Suprapubic skin (tissue), 4 donors: ENCODE measurements at regions not wholly inside any gene's neighbourhood (a gene's known extent, or its start where the extent isn't known, plus 50 kb on each side); places are given as distances from the start of the nearest gene placed in this dataset.

Source experiments
- DNase-seq, 2 donors: peaks; one replicate each; pipeline ENCODE4 v3.0.0-alpha.2; 2019; ENCODE audit warnings: low spot score in 2 of 2
- H3K27ac ChIP-seq: fragments of 200-600 bp; sonication (generic); one replicate; pipeline ENCODE4 v1.5.1; 2019
- H3K27me3 ChIP-seq: fragments of 200-600 bp; sonication (generic); one replicate; pipeline ENCODE4 v1.5.1; 2019
- H3K36me3 ChIP-seq: fragments of 200-600 bp; sonication (generic); one replicate; pipeline ENCODE4 v1.5.1; 2019
- H3K4me1 ChIP-seq: fragments of 200-600 bp; sonication (generic); one replicate; pipeline ENCODE4 v1.5.1; 2019
- H3K4me3 ChIP-seq: fragments of 200-600 bp; sonication (generic); one replicate; pipeline ENCODE4 v1.5.1; 2019; ENCODE audit warnings: mild to moderate bottlenecking
- H3K9me3 ChIP-seq: fragments of 200-600 bp; sonication (generic); one replicate; pipeline ENCODE4 v1.5.1; 2019
- CTCF ChIP-seq, 2 donors: fragments of 200-600 bp in 1 of 2; fragments of 450-650 bp in 1 of 2; sonication (generic) in 1 of 2; IDR thresholded peaks; one replicate each; pipeline ENCODE4 v1.5.1; 2016 to 2019; ENCODE audit warnings: antibody characterized with exemption in 2 of 2, mild to moderate bottlenecking in 1 of 2, moderate library complexity in 1 of 2
- EP300 ChIP-seq: sonication (generic); formaldehyde crosslinking; IDR thresholded peaks from one replicate; pipeline ENCODE4 v1.6.1; 2017; ENCODE audit warnings: antibody characterized with exemption
- POLR2A ChIP-seq, 2 donors: fragments of 450-650 bp; IDR thresholded peaks; one replicate each; pipeline ENCODE4 v1.6.1; 2017; ENCODE audit warnings: antibody characterized with exemption in 2 of 2, mild to moderate bottlenecking in 2 of 2, moderate library complexity in 2 of 2
- POLR2AphosphoS5 ChIP-seq, 3 donors: sonication (generic); formaldehyde crosslinking; IDR thresholded peaks; one replicate each; pipeline ENCODE4 v1.6.1; 2017; ENCODE audit warnings: antibody characterized with exemption in 3 of 3
- WGBS: methylation state at CpG from one replicate; pipeline ENCODE4 v1.1.5; 2018; 5-methylcytosine and 5-hydroxymethylcytosine counted together

- Histone ChIP-seq H3K4me3 (no peak overlapping the region), H3K9me3 (peaks cover 5% of the 10 kb centered on the region), H3K27ac (no peak overlapping the region), H3K36me3 (no peaks in the 10 kb centered on the region), H3K27me3 (no peaks in the 10 kb centered on the region), H3K4me1 (no peaks in the 10 kb centered on the region)
- DNase-seq: no peak
- TF ChIP-seq EP300: no peak
- TF ChIP-seq POLR2AphosphoS5 (IDR thresholded peaks at IDR 0.05): no peak
- TF ChIP-seq CTCF (IDR thresholded peaks at IDR 0.05): no peak
- TF ChIP-seq POLR2A (IDR thresholded peaks at IDR 0.05): no peak
Measured at GRCh38 chr12:18981732-18982131, 147.8 kb upstream of the PLEKHA5 start.

GRCh38 chr12:18982226-18982949 lies 147.1 kb upstream of the PLEKHA5 start:
- H3K27me3 ChIP-seq: no peaks in the 10 kb centered on the region
- TF ChIP-seq POLR2AphosphoS5 (IDR thresholded peaks at IDR 0.05): no peak
- TF ChIP-seq POLR2A (IDR thresholded peaks at IDR 0.05): no peak
- TF ChIP-seq EP300: no peak
- no peak for TF ChIP-seq CTCF (IDR thresholded peaks at IDR 0.05)
- WGBS: 92% methylated on average over 9 of the region's 9 CpGs
- no peak overlapping the region for H3K4me3 ChIP-seq
- H3K9me3 ChIP-seq: peaks cover 5% of the 10 kb centered on the region
- no peaks in the 10 kb centered on the region for H3K36me3 ChIP-seq
- no peak for DNase-seq
- no peaks in the 10 kb centered on the region for H3K4me1 ChIP-seq
- no peak overlapping the region for H3K27ac ChIP-seq

GRCh38 chr12:18983854-18984253 lies 145.7 kb upstream of the PLEKHA5 start:
- TF ChIP-seq POLR2A (IDR thresholded peaks at IDR 0.05) (no peak), EP300 (no peak), CTCF (IDR thresholded peaks at IDR 0.05) (no peak), POLR2AphosphoS5 (IDR thresholded peaks at IDR 0.05) (no peak)

GRCh38 chr12:18990856-18991255 lies 138.7 kb upstream of the PLEKHA5 start:
- Histone ChIP-seq H3K36me3 (no peaks in the 10 kb centered on the region), H3K27ac (no peak overlapping the region), H3K9me3 (no peaks in the 10 kb centered on the region), H3K4me3 (no peak overlapping the region), H3K27me3 (no peaks in the 10 kb centered on the region), H3K4me1 (no peaks in the 10 kb centered on the region)
- no peak for DNase-seq
- WGBS: 58% methylated on average over 2 of the region's 2 CpGs
- TF ChIP-seq POLR2A (IDR thresholded peaks at IDR 0.05): no peak
- no peak for TF ChIP-seq EP300
- TF ChIP-seq POLR2AphosphoS5 (IDR thresholded peaks at IDR 0.05): no peak
- no peak for TF ChIP-seq CTCF (IDR thresholded peaks at IDR 0.05)

More at GRCh38 chr12:18983854-18984253, 145.7 kb upstream of the PLEKHA5 start:
- H3K36me3 ChIP-seq: no peaks in the 10 kb centered on the region
- H3K9me3 ChIP-seq: no peaks in the 10 kb centered on the region
- no peak for DNase-seq
- no peak overlapping the region for H3K27ac ChIP-seq
- no peaks in the 10 kb centered on the region for H3K27me3 ChIP-seq
- H3K4me3 ChIP-seq: no peak overlapping the region
- no peaks in the 10 kb centered on the region for H3K4me1 ChIP-seq
- WGBS: 85% methylated on average over 3 of the region's 3 CpGs

- Histone ChIP-seq H3K9me3 (no peaks in the 10 kb centered on the region), H3K36me3 (no peaks in the 10 kb centered on the region), H3K4me3 (no peak overlapping the region), H3K27ac (no peak overlapping the region), H3K4me1 (no peaks in the 10 kb centered on the region), H3K27me3 (no peaks in the 10 kb centered on the region)
- TF ChIP-seq POLR2A (IDR thresholded peaks at IDR 0.05) (no peak), POLR2AphosphoS5 (IDR thresholded peaks at IDR 0.05) (no peak), EP300 (no peak), CTCF (IDR thresholded peaks at IDR 0.05) (no peak)
- WGBS: 59% methylated on average over 2 of the region's 2 CpGs
- DNase-seq: no peak
Measured at GRCh38 chr12:18992336-18992735, 137.2 kb upstream of the PLEKHA5 start.
